ENCODE measurements at regions not wholly inside any gene's neighbourhood (a gene's known extent, or its start where the extent isn't known, plus 50 kb on each side); places are given as distances from the start of the nearest gene placed in this dataset.

GRCh38 chr1:106925750-106926149 lies 130.7 kb upstream of the PRMT6 start:
- TF ChIP-seq GABPA (IDR thresholded peaks at IDR 0.05 in 1 of 2, conservative IDR thresholded peaks at IDR 0.05 in 1 of 2) (no peak), REST (IDR thresholded peaks at IDR 0.05) (no peak), FOXA2 (IDR thresholded peaks at IDR 0.05) (no peak), CTCF (IDR thresholded peaks at IDR 0.05; ENCODE audit: low read depth, low read length, missing input control) (no peak), HNF4A (conservative IDR thresholded peaks at IDR 0.05) (no peak), MAX (IDR thresholded peaks at IDR 0.05) (no peak), SP1 (IDR thresholded peaks at IDR 0.05) (no peak), TAF1 (conservative IDR thresholded peaks at IDR 0.05) (no peak)

Measured in liver (tissue), 3 donors.